GM18861 (cell line): ENCODE measurements at regions not wholly inside any gene's neighbourhood (a gene's known extent, or its start where the extent isn't known, plus 50 kb on each side); places are given as distances from the start of the nearest gene placed in this dataset.
"Not testable (repeated sequence)": the region's sequence is repeated elsewhere in the genome, so short reads cannot be mapped to it uniquely, and the experiment has no call there.

Experiments
- ATAC-seq: cut with Tn5 transposase; IDR thresholded peaks from one replicate; pipeline ENCODE4 v1.9.1; 2021; ENCODE audit not compliant: unreplicated experiment

DNA sequence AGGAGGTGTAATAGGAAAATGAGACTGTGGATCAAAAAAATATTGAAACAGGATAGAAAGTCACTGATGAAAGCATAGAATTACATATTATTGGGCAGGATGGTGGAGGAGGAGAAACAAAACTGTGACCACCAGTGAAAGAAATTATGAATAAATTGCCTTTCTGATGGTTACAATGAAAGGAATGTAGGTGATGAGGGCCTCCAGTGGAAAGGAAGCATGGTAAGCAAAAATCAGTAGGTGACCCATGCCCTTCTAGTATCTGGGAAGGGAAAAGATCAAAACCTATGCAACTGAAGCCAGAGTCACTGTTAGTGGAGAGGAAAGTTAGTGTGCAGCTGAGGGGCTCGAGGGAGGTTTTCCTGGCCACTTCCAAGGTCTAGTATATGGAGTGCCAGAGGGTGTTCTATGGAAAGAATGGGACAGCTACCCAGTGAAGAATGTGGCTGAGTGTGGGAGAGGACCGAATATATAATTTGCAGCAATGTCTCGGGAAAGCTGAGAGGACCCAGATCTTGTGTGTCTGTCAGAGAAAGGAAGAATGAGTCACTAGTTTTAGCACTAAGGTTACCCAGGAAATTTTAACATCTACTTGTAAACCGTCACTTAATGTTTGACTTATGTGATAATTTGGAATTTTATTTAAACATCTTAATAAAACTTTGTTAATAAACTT lies 146.2 kb downstream of the NFKBIZ start:
- no peak for ATAC-seq

DNA sequence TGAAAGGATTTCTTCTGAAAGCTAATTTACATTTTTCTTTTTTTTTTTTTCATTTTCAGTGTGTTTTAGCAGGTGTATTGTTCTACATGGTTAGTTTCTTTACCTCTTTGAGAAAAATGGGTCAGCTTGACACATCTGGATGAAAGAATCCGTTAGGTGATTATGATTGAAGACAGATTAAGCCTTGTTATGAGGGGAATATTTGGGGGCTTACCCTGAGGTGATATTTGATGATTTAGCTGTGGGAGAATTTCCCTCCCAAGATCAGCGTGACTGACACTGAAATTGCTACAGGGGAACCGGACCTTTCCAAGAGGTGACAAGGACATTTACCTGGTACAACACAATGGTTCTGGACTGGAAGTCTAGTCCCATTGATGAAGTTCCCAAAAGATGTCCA lies 147.5 kb downstream of the NFKBIZ start:
- ATAC-seq: no peak

DNA sequence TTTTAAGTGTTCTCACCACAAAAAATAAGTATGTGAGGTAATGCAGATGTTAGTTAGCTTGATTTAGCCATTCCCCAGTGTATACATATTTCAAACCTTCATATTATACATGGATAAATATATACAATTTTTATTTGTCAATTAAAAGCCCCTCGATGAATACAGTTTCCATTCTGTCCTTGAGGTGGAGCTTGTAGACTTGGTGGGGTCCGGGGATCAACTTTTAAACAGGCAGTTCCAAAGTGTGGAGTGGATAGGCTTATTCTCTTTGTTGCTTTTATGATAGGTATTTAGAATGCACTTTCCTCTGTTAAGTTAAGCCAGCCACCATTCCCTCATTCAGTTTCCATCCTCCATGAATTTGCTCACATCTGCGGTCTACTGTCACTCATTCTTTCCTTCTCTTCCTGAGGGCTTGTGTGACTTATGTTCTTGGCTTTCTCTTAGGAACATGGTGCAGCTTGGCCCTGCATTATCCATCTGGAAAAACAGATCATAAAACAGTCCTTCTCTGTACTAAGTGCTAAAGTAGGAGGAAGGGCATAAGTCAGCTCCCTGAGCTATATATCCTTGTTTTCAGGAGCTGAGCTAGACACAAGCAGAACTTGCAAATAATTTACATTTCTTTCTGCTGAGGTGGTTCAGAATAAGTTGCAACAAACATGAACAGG lies 149.1 kb downstream of the NFKBIZ start:
- no peak for ATAC-seq

DNA sequence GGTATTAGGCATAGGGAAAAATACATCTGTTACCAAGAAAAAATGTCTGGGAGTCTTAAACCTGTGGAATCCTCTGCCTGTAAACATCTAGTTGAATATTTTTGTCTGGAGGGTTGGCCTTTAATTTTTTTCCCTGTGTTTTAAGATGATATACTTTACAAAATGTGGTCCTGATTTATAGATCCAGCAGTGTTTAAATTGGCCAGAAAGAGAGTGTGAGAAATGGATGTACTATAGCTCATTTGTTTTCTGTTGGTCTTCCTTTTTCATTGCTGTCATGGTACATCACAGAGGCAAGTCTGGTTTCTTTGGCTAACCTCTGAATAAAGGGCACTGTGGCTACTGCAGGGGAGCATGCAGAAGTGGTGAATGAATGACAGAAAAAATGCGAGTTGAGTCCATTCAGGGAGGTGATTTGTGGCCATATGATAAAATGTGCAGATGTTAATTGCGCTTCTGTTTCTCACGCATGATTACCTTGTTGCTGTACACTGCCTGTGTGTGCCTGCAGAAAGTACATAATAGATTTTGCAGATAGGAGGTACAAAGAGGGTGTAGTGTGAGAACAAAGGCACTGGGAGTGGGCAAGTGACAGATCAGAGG lies 150.0 kb downstream of the NFKBIZ start:
- ATAC-seq: no peak

DNA sequence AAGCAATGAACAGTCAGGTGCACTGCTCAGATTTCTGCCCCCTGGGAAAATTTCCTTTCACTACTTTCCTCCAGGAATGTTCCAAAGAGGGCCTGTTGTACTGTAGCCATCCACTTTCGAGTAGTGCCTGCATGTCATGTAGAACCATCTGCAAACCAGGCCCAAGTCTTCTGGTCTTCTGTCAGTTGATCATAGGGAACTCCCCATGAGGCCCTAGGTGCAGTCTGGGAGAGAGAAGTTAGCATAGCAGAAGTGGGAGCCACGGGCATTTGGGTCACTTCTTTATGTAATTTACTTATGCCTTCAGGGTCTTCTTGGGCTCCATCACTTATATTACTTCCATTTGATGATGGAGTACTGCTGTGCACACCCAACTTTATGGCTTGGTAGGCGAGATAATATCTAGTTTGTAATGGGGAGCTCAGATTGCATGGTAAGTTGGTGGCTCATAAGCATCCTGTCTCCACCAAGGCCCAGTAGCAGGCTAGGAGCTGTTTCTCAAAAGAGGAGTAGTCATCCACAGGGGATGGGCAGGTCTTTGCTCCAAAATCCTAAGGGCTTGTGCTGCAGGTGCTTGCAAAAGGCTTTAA lies 151.4 kb downstream of the NFKBIZ start:
- no peak for ATAC-seq

DNA sequence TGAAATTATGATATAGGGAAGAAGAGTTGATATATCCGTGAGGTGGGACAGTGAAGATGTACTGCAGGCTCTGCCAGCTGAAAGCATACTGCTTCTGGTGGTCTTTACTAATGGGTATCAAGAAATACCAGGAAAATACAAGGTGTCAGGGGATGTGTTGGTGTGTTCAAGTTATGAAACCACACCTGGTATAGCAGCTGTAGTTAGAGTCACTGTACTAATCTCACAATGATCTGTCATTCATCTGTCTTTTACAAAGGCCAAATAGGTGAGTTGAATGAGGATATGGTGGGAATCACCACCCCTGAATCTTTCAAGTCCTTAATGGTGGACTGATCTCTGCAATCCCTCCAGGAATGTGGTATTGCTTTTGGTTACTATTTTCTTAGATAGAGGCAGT lies 152.7 kb downstream of the NFKBIZ start:
- ATAC-seq: no peak

DNA sequence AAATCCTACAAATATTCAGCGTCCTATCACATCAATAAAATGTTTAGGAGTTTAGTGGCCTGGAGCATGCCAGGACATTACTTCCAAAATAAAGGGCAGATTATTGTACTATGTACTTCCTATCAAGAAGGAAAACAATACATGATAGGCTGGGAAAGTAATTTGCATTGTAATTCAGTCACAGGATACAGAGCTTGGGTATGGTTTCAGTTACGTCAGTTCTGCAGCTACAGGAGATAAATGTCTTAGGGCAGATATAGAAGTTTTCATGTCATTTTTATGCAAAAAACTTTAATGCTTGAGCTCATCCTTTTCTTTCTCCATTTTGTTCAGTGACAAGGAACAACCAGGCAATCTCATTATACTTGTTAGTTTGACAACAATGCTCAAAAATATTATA lies 155.2 kb downstream of the NFKBIZ start:
- ATAC-seq: peak; percentile 63

DNA sequence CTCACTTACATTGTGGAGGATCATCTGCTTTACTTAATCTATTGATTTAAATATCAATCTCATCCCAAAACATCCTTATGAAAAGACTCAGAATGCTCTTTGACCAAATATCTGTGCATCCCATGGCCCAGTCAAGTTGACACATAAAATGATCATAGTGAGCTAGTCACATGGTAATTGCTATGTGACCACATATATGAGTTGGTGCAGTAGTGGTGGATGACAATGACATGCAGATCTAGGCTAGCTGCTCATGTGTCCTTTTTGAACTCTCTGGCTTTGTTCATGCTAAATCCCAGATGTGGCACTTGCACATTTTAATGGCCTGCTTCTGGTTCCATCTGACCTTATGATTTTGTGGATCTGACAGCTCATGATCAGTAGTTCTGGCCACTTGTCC lies 156.2 kb downstream of the NFKBIZ start:
- no peak for ATAC-seq

DNA sequence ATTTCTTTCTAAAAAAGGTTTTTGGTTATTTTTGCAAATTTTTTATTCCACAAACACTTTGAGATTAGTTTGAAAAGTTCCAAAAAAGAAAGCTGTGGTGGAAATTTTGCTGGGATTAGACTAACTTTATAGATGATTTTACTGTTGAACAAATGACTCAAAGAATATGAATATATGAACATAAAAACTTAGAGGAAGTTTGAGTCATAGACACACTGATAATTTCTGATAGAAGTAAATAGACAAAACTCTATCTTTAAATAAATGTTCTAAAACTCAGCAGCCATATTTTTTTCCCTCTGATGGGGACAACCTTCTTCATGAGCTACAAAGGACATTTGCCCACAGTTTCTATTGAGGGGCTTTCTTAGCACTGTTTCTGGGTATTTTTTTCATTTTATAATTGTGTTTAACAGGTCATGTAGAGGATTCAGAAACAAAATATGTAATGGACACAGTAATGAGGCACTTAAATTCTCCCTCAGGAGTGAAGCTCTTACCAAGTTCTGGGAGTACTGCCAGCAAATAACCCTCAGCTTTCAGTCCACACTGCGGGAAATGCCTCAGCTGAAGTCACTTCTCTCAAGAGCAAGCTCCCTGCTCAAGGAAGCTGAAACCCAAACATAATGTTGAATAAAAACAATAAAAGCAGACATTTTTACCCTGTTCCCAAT lies 157.6 kb downstream of the NFKBIZ start:
- ATAC-seq: no peak

DNA sequence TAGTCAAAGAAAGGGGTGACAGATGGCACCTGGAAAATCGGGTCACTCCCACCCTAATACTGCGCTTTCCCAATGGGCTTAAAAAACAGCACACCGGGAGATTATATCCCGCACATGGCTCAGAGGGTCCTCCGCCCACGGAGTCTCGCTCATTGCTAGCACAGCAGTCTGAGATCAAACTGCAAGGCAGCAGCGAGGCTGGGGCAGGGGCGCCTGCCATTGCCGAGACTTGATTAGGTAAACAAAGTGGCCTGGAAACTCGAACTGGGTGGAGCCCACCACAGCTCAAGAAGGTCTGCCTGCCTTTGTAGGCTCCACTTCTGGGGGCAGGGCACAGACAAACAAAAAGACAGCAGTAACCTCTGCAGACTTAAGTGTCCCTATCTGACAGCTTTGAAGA lies 159.1 kb downstream of the NFKBIZ start:
- ATAC-seq: not testable (repeated sequence)

DNA sequence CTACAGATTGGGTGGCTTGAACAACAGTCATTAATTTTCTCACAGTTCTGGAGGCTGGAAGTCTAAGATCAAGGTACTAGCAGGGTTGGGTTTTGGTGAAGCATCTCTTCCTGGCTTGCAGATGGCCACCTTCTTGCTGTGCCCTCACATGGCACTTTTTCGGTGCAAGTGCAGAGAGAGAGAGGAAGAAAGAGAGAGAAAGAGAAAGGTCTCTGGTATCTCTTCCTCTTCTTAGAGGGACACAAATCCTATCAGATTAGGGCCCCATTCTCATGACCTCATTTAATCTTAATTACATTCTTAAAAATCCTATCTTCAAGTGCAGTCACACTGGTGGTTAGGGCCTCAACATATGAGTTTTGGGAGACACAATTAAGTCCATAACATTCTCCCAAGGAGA lies 167.1 kb downstream of the NFKBIZ start:
- ATAC-seq: no peak

DNA sequence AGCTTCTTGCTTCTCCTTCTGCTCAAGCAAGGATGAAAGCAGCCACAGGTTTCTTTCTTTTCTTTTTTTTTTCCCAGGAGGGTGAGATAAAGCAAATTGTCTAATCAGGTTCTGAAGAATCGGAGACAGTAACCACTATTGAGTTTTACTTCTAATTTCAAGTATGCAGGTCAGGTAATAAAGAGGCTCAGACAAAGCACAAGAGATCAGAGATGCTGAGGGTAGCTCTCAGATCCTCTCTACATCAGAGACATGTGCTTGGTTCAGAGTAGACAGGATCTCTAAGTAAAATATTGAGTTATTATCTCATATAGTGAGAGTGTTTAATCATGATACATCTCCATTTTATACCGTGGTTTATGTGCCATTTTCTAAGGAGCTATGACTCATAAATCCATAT lies 168.5 kb downstream of the NFKBIZ start:
- no peak for ATAC-seq

DNA sequence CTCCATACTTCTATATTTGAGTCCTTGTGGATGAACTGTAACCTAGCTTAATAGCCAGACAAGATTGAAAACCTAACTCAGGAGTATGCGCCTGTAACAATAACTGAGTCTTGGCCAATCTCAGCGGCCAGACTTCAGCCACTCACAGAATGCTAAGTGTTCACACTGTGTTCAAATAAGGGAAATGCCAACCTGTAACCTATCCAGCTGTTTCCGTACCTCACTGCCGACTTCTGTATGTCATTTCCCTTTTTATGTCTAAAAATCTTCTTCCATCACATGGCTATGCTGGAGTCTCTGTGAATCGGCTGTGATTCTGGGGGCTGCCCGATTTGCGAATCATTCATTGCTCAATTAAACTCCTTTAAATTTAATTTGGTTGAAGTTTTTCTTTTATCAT lies 169.2 kb downstream of the NFKBIZ start:
- no peak for ATAC-seq

DNA sequence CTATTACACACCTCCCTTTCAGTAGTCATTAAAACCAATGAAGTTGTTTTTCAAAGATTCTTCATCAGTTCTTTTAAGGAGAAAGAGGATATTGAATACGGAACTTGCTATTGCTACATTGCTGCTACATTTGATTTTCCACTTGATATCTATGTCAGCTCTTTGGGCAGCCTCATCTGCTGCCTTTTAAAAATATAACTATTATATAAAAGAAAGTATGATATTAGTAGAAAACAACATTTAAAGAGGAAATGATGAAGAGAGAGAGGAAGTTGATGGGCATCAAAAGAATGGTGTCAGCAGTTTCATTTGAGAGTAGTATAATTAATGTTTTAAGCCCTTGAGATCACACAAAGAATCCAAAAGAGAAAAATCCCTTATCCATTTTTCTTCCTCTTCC lies 171.4 kb downstream of the NFKBIZ start:
- ATAC-seq: no peak

DNA sequence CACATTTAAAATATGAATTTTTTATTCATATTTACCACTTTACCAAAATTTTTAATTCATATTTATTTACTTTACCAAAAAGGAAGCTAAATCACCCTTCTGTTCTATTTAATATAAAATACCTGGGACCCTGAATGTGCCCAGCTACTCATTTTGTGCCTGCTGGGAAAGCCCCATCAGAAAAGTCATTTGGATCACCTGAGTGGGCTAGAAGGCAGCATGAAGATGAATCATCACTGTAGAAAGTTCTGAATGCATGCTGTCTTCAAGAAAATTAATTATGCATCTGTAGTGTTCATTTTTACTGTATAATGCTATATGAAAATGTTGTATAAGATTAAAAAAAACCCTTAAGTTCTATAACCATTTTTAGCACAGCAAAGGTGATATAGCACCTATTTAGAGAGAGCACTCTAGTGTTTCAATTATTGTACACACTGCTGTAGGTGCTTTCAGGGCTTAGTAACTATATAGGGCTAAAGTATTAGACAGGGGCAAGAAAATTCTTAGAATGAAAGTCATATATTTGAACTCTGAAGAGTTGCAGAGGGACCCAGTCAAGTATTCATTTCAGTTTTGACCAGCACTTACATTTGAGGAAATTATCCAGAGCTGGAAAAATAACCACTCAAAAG lies 175.1 kb downstream of the NFKBIZ start:
- ATAC-seq: no peak

DNA sequence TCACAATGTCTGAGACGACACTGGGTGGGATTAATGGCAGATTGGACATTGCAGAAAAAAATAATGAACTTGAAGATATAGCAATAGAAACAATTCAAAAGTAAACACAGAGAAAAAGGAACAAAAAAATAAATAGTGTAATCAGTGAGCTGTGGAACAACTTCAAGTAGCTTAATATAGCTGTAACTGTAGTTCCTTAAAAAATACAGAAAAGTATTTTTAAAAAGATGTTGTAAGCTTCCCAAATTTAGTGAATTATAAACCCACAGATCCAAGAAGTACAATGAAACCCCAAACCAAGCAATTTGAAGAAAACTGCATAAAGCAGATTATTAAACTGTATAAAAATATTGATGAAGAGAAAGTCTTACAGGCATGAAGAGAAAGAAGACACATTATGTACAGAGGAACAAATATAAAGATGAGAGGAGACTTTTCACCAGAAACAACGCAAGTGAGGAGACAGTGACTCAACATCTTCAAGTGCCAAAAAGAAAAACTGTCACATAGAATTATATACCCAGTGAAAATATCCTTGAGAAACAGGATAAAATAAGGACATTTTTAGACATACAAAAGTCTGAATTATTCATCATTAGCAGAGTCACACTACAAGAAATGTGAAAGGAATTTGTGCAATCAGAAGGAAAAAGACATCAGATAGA lies 176.4 kb downstream of the NFKBIZ start:
- ATAC-seq: no peak

DNA sequence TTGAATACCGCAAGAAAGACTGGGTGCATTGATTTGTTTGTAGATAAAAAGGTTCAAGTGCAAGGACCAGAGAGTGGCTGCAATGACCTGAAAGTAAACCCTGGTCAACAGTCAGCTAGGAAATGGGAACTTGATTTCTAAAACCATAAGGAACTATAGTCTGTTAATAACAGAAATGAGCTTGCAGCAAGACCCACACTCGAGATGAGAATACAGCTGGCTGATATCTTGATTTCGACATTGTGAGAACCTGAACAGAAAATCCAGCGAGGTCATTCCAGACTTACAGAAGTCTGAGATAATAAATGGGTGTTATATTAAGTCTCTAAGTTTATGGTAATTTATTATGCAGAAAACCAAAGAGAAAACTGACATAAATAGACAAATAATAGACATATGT lies 177.3 kb downstream of the NFKBIZ start:
- ATAC-seq: no peak

DNA sequence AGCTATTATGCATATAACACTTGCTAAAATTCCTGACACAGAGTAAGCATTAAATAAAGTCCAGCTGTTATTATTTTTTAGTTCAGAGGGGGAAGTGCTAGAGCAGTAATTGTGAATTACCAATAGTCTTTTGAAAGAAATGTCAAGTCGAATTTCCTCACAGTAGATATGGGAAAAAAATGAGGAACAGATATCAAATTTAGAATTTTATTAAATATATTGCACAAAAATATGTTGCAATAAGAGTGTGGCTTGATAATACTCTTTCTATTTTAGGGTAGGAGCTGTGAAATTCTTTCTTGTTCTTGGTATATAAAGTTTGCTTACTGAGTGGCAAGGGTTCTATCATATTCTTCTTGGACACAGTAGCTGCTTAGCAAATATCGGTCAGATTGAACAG lies 181.3 kb downstream of the NFKBIZ start:
- no peak for ATAC-seq

DNA sequence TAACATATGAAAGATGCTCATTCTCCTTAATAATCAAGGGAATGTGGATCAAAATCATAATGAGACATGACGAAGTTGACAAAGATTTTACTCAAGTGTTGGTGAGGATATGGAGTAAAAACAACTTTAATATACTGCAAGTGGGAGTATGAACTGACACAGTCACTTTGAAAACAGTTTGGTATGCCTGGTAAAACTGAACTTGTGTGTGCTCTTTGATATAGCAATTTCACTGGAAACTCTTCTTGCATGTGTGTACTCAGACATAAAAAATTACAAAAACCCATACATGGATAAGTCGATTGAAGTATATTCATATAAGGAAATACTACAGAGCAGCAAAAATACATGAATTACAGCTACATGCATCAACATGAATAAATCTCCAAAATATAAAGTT lies 182.5 kb downstream of the NFKBIZ start:
- no peak for ATAC-seq

DNA sequence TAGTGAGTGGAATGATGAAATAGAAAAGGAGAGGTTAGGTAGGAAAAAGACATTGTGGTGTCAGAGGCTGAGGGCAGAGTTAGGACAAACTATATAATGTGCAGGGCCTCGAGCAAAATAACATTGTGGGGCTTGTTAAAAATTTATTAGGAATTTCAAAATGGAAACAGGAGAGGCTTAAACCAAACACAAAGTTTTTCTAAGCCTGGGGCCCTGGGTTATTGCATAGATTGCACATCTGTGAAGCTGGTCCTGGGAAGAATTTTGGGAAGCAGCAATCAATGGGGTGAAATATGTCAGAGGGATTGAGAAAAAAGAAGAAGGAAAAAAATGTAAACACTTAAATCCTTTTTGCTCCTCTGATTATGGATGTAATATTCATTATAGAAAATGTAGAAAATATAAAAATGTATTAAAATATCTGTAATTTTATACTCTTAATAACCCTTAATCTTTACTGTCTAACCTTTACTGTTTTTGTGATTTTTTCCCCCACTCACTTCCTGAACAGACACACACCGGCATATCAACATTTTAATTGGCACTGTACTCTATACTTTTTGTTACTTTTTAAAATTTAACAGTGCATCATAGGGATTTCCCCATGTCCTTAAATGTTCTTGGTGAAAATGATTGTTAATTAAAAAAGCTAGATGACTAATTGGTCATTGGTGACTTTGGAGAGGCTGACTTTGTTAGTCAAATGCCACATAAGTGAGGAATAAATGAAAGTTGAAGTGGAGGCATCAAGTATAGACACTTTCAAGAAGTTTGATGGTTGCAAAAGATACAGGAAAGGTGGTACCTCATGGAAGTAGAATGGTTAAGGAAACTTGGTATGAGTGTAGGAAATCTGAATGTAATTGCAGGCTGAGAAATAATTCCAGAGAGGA lies 183.4 kb downstream of the NFKBIZ start:
- no peak for ATAC-seq
